Activated B cell treated with CpG ODN at 0.5 μM for 24 hours (primary cell): ENCODE measurements at regions not wholly inside any gene's neighbourhood (a gene's known extent, or its start where the extent isn't known, plus 50 kb on each side); places are given as distances from the start of the nearest gene placed in this dataset.

Source experiments
- ATAC-seq: fragments of 200-7000 bp; cut with Tn5 transposase; one replicate; pipeline ENCODE4 v1.10.0; 2021; ENCODE audit warnings: low read depth, mild to moderate bottlenecking, moderate library complexity
- CTCF ChIA-PET: fragments of 350-600 bp; sonication (Branson Sonifier 250); formaldehyde crosslinking; loops from one replicate; lab custom pipeline; 2021; ENCODE audit warnings: antibody characterized with exemption; lab: Charles Lee
- POLR2A ChIA-PET: fragments of 350-600 bp; sonication (Branson Sonifier 250); formaldehyde crosslinking; loops from one replicate; lab custom pipeline; 2021; ENCODE audit warnings: antibody characterized with exemption; lab: Charles Lee
- DNase-seq: peaks from one replicate; pipeline ENCODE4 v3.0.0; 2022
- H3K27ac Mint-ChIP-seq: one replicate; pipeline ENCODE4 v1.8.0; 2020; ENCODE audit warnings: mixed read lengths
- H3K27me3 Mint-ChIP-seq: one replicate; pipeline ENCODE4 v1.8.0; 2021; ENCODE audit warnings: mixed read lengths
- H3K36me3 Mint-ChIP-seq: one replicate; pipeline ENCODE4 v1.8.0; 2021; ENCODE audit warnings: low read depth, mixed read lengths
- H3K4me1 Mint-ChIP-seq: one replicate; pipeline ENCODE4 v1.8.0; 2021; ENCODE audit warnings: mixed read lengths
- H3K4me3 Mint-ChIP-seq: one replicate; pipeline ENCODE4 v1.8.0; 2020; ENCODE audit warnings: mild to moderate bottlenecking, mixed read lengths
- H3K9me3 Mint-ChIP-seq: one replicate; pipeline ENCODE4 v1.8.0; 2020; ENCODE audit warnings: mixed read lengths
- intact Hi-C: fragments of 100-400 bp; cut with micrococcal nuclease; formaldehyde crosslinking; loops from one replicate; pipeline ENCODE4 v1.15.1; 2024
- TF ChIP-seq, protein P1 (sequence below): fragments of 200-600 bp; IDR thresholded peaks from one replicate; pipeline ENCODE4 v1.8.0; 2022; ENCODE audit warnings: antibody characterized with exemption, mild to moderate bottlenecking

GRCh38 chr7:121745856-121746255 is 127.1 kb upstream of the PTPRZ1 start:
- ATAC-seq (no peak), DNase-seq (no peak)
- H3K9me3 Mint-ChIP-seq = no peaks in the 10 kb centered on the region
- ChIA-PET CTCF (no interaction called here), POLR2A (no interaction called here)
- intact Hi-C loops = no loop called here
- TF ChIP-seq, protein P1, sequence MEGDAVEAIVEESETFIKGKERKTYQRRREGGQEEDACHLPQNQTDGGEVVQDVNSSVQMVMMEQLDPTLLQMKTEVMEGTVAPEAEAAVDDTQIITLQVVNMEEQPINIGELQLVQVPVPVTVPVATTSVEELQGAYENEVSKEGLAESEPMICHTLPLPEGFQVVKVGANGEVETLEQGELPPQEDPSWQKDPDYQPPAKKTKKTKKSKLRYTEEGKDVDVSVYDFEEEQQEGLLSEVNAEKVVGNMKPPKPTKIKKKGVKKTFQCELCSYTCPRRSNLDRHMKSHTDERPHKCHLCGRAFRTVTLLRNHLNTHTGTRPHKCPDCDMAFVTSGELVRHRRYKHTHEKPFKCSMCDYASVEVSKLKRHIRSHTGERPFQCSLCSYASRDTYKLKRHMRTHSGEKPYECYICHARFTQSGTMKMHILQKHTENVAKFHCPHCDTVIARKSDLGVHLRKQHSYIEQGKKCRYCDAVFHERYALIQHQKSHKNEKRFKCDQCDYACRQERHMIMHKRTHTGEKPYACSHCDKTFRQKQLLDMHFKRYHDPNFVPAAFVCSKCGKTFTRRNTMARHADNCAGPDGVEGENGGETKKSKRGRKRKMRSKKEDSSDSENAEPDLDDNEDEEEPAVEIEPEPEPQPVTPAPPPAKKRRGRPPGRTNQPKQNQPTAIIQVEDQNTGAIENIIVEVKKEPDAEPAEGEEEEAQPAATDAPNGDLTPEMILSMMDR = no peak
- peaks cover 2% of the 10 kb centered on the region for H3K27me3 Mint-ChIP-seq
- H3K4me3 Mint-ChIP-seq = no peak overlapping the region
- H3K27ac Mint-ChIP-seq = no peak overlapping the region
- no peaks in the 10 kb centered on the region for H3K36me3 Mint-ChIP-seq
- H3K4me1 Mint-ChIP-seq = no peaks in the 10 kb centered on the region

GRCh38 chr7:121744877-121745276 is 128.1 kb upstream of the PTPRZ1 start:
- H3K27ac Mint-ChIP-seq = no peak overlapping the region
- POLR2A ChIA-PET = no interaction called here

GRCh38 chr7:121744319-121744718 is 128.6 kb upstream of the PTPRZ1 start:
- Mint-ChIP-seq H3K9me3 (no peaks in the 10 kb centered on the region), H3K4me1 (no peaks in the 10 kb centered on the region), H3K27ac (no peak overlapping the region), H3K4me3 (no peak overlapping the region), H3K36me3 (no peaks in the 10 kb centered on the region), H3K27me3 (peaks cover 2% of the 10 kb centered on the region)
- TF ChIP-seq, protein P1 = no peak
- ATAC-seq (no peak), DNase-seq (no peak)
- intact Hi-C loops = no loop called here
- ChIA-PET CTCF (no interaction called here), POLR2A (no interaction called here)

More at GRCh38 chr7:121744877-121745276, 128.1 kb upstream of the PTPRZ1 start:
- Mint-ChIP-seq H3K4me3 (no peak overlapping the region), H3K36me3 (no peaks in the 10 kb centered on the region), H3K4me1 (no peaks in the 10 kb centered on the region), H3K9me3 (no peaks in the 10 kb centered on the region), H3K27me3 (peaks cover 2% of the 10 kb centered on the region)
- TF ChIP-seq, protein P1 = no peak
- CTCF ChIA-PET = no interaction called here
- intact Hi-C loops = no loop called here
- no peak for ATAC-seq
- DNase-seq = no peak

GRCh38 chr7:121741896-121742295 is 131.1 kb upstream of the PTPRZ1 start:
- POLR2A ChIA-PET = no interaction called here
- Mint-ChIP-seq H3K4me3 (no peak overlapping the region), H3K27ac (no peak overlapping the region), H3K36me3 (no peaks in the 10 kb centered on the region), H3K27me3 (peaks cover 2% of the 10 kb centered on the region), H3K9me3 (no peaks in the 10 kb centered on the region), H3K4me1 (no peaks in the 10 kb centered on the region)
- DNase-seq (no peak), ATAC-seq (no peak)
- intact Hi-C loops = no loop called here
- TF ChIP-seq, protein P1 = no peak
- CTCF ChIA-PET = no interaction called here

DNA sequence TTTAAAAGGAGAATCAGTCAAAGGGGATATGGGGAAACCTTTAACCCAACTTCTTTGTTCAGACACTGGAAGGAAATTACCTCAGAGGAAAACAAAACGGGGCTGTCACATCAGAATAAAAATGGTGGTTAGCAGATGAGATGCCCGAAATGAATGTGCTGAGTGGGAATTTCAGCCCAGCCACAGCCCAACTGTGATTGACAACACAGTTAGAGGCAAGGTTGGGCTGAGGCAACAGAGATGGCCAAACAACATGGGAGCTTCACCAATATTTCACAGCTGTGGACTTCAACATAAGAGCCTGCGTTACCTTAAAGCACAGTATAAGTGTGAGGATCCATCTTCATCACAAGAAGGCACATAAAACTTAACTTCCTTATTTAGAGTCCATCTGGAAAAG is 133.5 kb upstream of the PTPRZ1 start:
- intact Hi-C loops = no loop called here
- no peaks in the 10 kb centered on the region for H3K27me3 Mint-ChIP-seq
- H3K9me3 Mint-ChIP-seq = no peaks in the 10 kb centered on the region
- ChIA-PET POLR2A (no interaction called here), CTCF (no interaction called here)
- DNase-seq (no peak), ATAC-seq (no peak)
- TF ChIP-seq, protein P1 = no peak
- H3K4me1 Mint-ChIP-seq = no peaks in the 10 kb centered on the region
- no peak overlapping the region for H3K27ac Mint-ChIP-seq
- no peaks in the 10 kb centered on the region for H3K36me3 Mint-ChIP-seq
- no peak overlapping the region for H3K4me3 Mint-ChIP-seq
